HEK293T (cell line): ENCODE measurements at regions not wholly inside any gene's neighbourhood (a gene's known extent, or its start where the extent isn't known, plus 50 kb on each side); places are given as distances from the start of the nearest gene placed in this dataset.

Source experiments
- CTCF ChIA-PET: fragments of 350-600 bp; formaldehyde crosslinking; extraction: SDS; loops from one replicate; lab custom pipeline; 2021; ENCODE audit warnings: antibody characterized with exemption, inconsistent platforms; lab: Yijun Ruan, JAX
- POLR2A ChIA-PET: fragments of 350-600 bp; formaldehyde crosslinking; extraction: SDS; loops from one replicate; lab custom pipeline; 2020; ENCODE audit warnings: antibody characterized with exemption, inconsistent platforms; lab: Yijun Ruan, JAX
- DNase-seq: peaks from one replicate; pipeline ENCODE4 v3.0.0; 2012; ENCODE audit warnings: mixed read lengths; ENCODE audit errors: extremely low spot score
- ARNT ChIP-seq: fragments of 450-650 bp; IDR thresholded peaks from 2 replicates; pipeline ENCODE4 v1.6.1; 2017; ENCODE audit warnings: mild to moderate bottlenecking
- BHLHE40 ChIP-seq: fragments of 450-650 bp; IDR thresholded peaks from 2 replicates; pipeline ENCODE4 v1.6.1; 2016; ENCODE audit warnings: mild to moderate bottlenecking, moderate library complexity, borderline replicate concordance
- CTBP1 ChIP-seq: fragments of 450-650 bp; IDR thresholded peaks from 2 replicates; pipeline ENCODE4 v1.6.1; 2016; ENCODE audit warnings: borderline replicate concordance
- ELF4 ChIP-seq: fragments of 450-650 bp; IDR thresholded peaks from 2 replicates; pipeline ENCODE4 v1.6.1; 2017; ENCODE audit warnings: antibody characterized with exemption
- FOXA1 ChIP-seq: fragments of 450-650 bp; IDR thresholded peaks from 2 replicates; pipeline ENCODE4 v1.6.1; 2016; ENCODE audit warnings: mild to moderate bottlenecking
- FOXK2 ChIP-seq: fragments of 450-650 bp; IDR thresholded peaks from 2 replicates; pipeline ENCODE4 v1.6.1; 2016; ENCODE audit warnings: mild to moderate bottlenecking
- FOXM1 ChIP-seq: fragments of 450-650 bp; IDR thresholded peaks from 2 replicates; pipeline ENCODE4 v1.6.1; 2017; ENCODE audit warnings: mild to moderate bottlenecking, borderline replicate concordance
- HDGF ChIP-seq: fragments of 450-650 bp; IDR thresholded peaks from 2 replicates; pipeline ENCODE4 v1.6.1; 2017; ENCODE audit warnings: antibody characterized with exemption, borderline replicate concordance
- L3MBTL2 ChIP-seq: fragments of 450-650 bp; conservative IDR thresholded peaks from 2 replicates; pipeline ENCODE4 v1.6.1; 2016; ENCODE audit warnings: mild to moderate bottlenecking
- LEF1 ChIP-seq: fragments of 450-650 bp; IDR thresholded peaks from 2 replicates; pipeline ENCODE4 v1.6.1; 2017; ENCODE audit warnings: mild to moderate bottlenecking, borderline replicate concordance
- NFRKB ChIP-seq: fragments of 450-650 bp; IDR thresholded peaks from 2 replicates; pipeline ENCODE4 v1.6.1; 2016; ENCODE audit warnings: mild to moderate bottlenecking, moderate library complexity
- PKNOX1 ChIP-seq: fragments of 450-650 bp; IDR thresholded peaks from 2 replicates; pipeline ENCODE4 v1.6.1; 2016
- SP1 ChIP-seq: fragments of 450-650 bp; IDR thresholded peaks from 2 replicates; pipeline ENCODE4 v1.6.1; 2017
- SUZ12 ChIP-seq: fragments of 450-650 bp; IDR thresholded peaks from 2 replicates; pipeline ENCODE4 v1.6.1; 2016; ENCODE audit warnings: mild to moderate bottlenecking
- TARDBP ChIP-seq: fragments of 450-650 bp; IDR thresholded peaks from 2 replicates; pipeline ENCODE4 v1.6.1; 2016
- ZNF384 ChIP-seq: fragments of 450-650 bp; IDR thresholded peaks from 2 replicates; pipeline ENCODE4 v1.6.1; 2016

DNA sequence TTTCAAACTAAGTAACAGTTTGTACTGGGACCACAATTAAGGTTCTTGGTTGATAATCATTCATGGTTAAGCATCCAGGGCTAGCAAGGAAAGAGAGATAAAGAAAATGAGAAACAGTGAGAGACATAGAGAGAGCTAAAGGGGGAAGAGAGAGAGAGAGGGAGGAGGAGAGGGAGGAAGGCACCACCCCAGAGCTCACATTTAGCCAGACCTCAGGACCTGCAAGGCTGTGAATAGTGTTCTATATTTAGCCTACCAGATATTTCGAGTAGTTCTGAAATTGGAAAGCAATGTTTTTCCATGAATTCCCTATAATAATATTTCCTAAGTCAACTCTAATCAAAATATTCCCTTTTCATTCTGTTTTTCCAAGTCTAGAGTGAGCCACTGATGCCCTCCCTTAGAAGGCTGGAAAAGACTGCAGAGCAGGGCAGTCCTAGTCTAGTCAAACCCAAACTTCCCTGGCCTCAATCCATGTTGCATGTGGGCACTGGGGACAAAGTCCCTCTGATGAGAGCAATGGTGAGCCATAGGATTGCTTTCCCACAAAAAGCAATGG, 119.4 kb upstream of the INHBA start:
- no peak for DNase-seq
- CTCF ChIA-PET: no interaction called here
- no peak for TF ChIP-seq LEF1
- POLR2A ChIA-PET: no interaction called here

- CTCF ChIA-PET: no interaction called here
- no peak for DNase-seq
- POLR2A ChIA-PET: no interaction called here
Observed at GRCh38 chr7:41821521-41822213, 118.8 kb upstream of the INHBA start.

DNA sequence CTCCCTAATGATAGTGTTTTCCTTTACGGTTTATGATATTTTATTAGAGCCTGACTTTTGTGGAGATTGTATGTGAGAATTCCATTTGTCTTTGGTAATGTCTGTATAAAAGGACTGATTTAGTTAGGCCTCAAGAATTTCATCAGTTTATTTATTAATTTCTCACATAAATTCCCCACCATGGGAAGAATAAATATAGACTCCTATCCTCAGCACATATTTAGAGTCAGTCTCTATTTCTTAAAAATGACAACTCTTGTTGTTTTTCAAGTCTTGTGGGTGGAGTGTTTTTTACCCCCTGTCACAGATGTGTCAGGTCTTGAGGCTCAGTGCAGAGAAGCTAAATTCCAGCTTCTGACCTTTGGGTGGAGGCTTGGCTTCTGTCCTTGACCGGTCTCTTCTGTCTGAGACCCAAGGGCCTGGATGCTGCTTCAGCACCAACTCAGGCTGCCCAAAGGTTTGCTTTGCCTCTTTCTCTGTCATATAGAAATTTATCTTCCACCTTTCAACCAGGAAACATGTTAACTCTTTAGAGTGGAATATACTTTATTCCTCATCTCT, 117.3 kb upstream of the INHBA start:
- DNase-seq: no peak
- TF ChIP-seq FOXA1 (no peak), HDGF (no peak), SP1 (no peak), NFRKB (no peak)
- POLR2A ChIA-PET: no interaction called here
- CTCF ChIA-PET: no interaction called here

More at GRCh38 chr7:41821521-41822213, 118.8 kb upstream of the INHBA start:
- TF ChIP-seq SP1 (no peak), L3MBTL2 (no peak), TARDBP (no peak), FOXM1 (no peak), ELF4 (no peak), BHLHE40 (no peak), FOXK2 (no peak), CTBP1 (no peak), ARNT (no peak), PKNOX1 (no peak), ZNF384 (no peak), NFRKB (no peak), FOXA1 (no peak), LEF1 (no peak), HDGF (no peak), SUZ12 (no peak)

DNA sequence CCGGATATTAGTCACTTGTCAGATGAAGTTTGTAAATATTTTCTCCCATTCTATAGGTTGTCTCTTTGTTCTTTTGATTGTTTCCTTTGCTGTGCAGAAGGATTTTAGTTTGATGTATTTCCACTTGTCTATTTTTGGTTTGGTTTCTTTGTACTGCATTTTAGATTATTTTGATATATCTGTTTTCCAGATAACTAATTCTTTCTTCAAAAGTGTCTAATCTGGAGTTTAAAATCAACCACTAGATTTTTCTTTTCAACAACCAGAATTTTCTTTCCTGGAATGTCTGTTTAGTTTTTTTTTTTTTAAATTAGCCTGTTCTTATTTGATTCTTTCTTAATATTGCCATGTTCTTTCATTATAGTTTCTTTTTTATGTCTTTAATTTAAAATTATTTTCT, 116.8 kb upstream of the INHBA start:
- TF ChIP-seq L3MBTL2 (no peak), LEF1 (no peak), NFRKB (no peak), CTBP1 (no peak), PKNOX1 (no peak), FOXK2 (no peak), ELF4 (no peak), SP1 (no peak), FOXA1 (no peak), FOXM1 (no peak), ARNT (no peak), HDGF (no peak), TARDBP (no peak), BHLHE40 (no peak), SUZ12 (no peak), ZNF384 (no peak)
- ChIA-PET CTCF (no interaction called here), POLR2A (no interaction called here)
- no peak for DNase-seq

DNA sequence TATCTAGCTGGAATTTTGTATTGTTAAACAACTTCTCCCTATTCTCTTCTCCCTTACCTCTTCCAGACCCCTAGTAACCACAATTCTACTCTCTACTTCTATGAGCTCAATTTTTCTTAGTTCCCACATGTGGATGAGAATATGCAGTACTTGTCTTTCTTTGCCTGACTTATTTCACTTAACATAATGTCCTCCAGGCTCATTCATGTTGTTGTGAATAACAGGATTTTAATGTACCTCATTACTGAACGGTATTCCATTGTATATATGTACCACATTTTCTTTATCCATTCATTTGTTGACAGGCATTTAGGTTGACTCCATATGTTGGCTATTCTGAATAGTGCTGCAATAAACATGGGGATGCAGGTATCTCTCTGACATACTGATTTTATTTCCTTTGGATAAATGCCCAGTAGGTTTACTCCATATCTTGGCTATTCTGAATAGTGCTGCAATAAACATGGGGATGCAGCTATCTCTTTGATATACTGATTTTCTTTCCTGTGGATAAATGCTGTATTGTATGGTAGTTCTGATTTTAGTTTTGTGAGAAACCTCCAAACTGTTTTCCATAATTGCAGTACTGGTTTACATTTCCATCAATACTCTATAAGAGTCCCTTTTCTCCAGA, 116.0 kb upstream of the INHBA start:
- POLR2A ChIA-PET: no interaction called here
- CTCF ChIA-PET: no interaction called here
- no peak for TF ChIP-seq NFRKB
- no peak for TF ChIP-seq L3MBTL2
- no peak for TF ChIP-seq FOXM1
- no peak for TF ChIP-seq TARDBP
- TF ChIP-seq ARNT: no peak
- no peak for DNase-seq

GRCh38 chr7:41817386-41817785, 114.5 kb upstream of the INHBA start:
- CTCF ChIA-PET: interaction anchor here (0.5 kb wide), 1 partner anchor 1114 kb away, joined by 3 read pairs; no protein-coding TSS in a partner anchor
- TF ChIP-seq L3MBTL2 (no peak), ZNF384 (no peak), LEF1 (no peak), FOXM1 (no peak), ARNT (no peak), FOXA1 (no peak), SUZ12 (no peak), HDGF (no peak), ELF4 (no peak), BHLHE40 (no peak), CTBP1 (no peak), SP1 (no peak), NFRKB (no peak), FOXK2 (no peak), PKNOX1 (no peak), TARDBP (no peak)
- POLR2A ChIA-PET: no interaction called here
- no peak for DNase-seq
